HEK293 (cell line): ENCODE measurements at regions not wholly inside any gene's neighbourhood (a gene's known extent, or its start where the extent isn't known, plus 50 kb on each side); places are given as distances from the start of the nearest gene placed in this dataset.
A peak's percentile ranks its signal among the peaks of the same experiment; 100 is the strongest.

Source experiments
- CTCF ChIA-PET: fragments of 350-600 bp; formaldehyde crosslinking; extraction: SDS; loops from one replicate; lab custom pipeline; 2021; ENCODE audit warnings: antibody characterized with exemption; lab: Yijun Ruan, JAX
- POLR2A ChIA-PET: fragments of 300-600 bp; formaldehyde crosslinking; extraction: SDS; loops from one replicate; lab custom pipeline; 2020; ENCODE audit warnings: antibody characterized with exemption, inconsistent platforms; lab: Yijun Ruan, JAX
- H3K27ac ChIP-seq: fragments of 200-500 bp; sonication (Bioruptor generic); 2 replicates; pipeline ENCODE4 v1.5.1; 2014; ENCODE audit warnings: low read depth, low read length, control low read depth, inconsistent platforms; ENCODE audit errors: extremely low read depth
- H3K36me3 ChIP-seq, 2 experiments: fragments of 200-500 bp in 1 of 2; sonication (Bioruptor generic) in 1 of 2; 1 replicate in 1 of 2; 2 replicates in 1 of 2; pipeline ENCODE4 v1.5.1; 2014 to 2017; ENCODE audit warnings: inconsistent platforms in 2 of 2, low read length in 2 of 2; ENCODE audit not compliant: control insufficient read depth in 2 of 2, insufficient read depth in 1 of 2
- H3K4me1 ChIP-seq: fragments of 200-500 bp; sonication (Bioruptor generic); 2 replicates; pipeline ENCODE4 v1.5.1; 2014; ENCODE audit warnings: mild to moderate bottlenecking, low read length, inconsistent platforms; ENCODE audit not compliant: control insufficient read depth, insufficient read depth
- H3K4me3 ChIP-seq: 2 replicates; pipeline ENCODE4 v1.5.1; 2011; ENCODE audit warnings: low read depth, mild to moderate bottlenecking, control low read depth, low read length, moderate library complexity
- H3K9me3 ChIP-seq: fragments of 200-500 bp; sonication (Bioruptor generic); 2 replicates; pipeline ENCODE4 v1.5.1; 2014; ENCODE audit warnings: low read depth, low read length, inconsistent platforms; ENCODE audit not compliant: control insufficient read depth, insufficient read depth
- BCL11B ChIP-seq: fragments of 450-650 bp; formaldehyde crosslinking; IDR thresholded peaks from 2 replicates; pipeline ENCODE4 v1.5.1; 2016; ENCODE audit warnings: low read depth, missing biosample characterization, missing genetic modification characterization
- FEZF1 ChIP-seq: fragments of 450-650 bp; formaldehyde crosslinking; IDR thresholded peaks from 2 replicates; pipeline ENCODE4 v1.5.1; 2016; ENCODE audit warnings: missing biosample characterization, missing genetic modification characterization
- RBAK ChIP-seq: fragments of 450-650 bp; formaldehyde crosslinking; IDR thresholded peaks from 2 replicates; pipeline ENCODE4 v1.5.1; 2016; ENCODE audit warnings: missing biosample characterization, missing genetic modification characterization
- SCRT1 ChIP-seq: fragments of 450-650 bp; formaldehyde crosslinking; IDR thresholded peaks from 2 replicates; pipeline ENCODE4 v1.5.1; 2016; ENCODE audit warnings: missing biosample characterization, missing genetic modification characterization, borderline replicate concordance
- SCRT2 ChIP-seq: fragments of 450-650 bp; formaldehyde crosslinking; IDR thresholded peaks from 2 replicates; pipeline ENCODE4 v1.5.1; 2016; ENCODE audit warnings: missing biosample characterization, missing genetic modification characterization
- ZNF16 ChIP-seq: fragments of 450-650 bp; formaldehyde crosslinking; IDR thresholded peaks from 2 replicates; pipeline ENCODE4 v1.5.1; 2016; ENCODE audit warnings: low read depth, missing biosample characterization, missing genetic modification characterization
- ZNF221 ChIP-seq: fragments of 450-650 bp; formaldehyde crosslinking; IDR thresholded peaks from 2 replicates; pipeline ENCODE4 v1.5.1; 2017; ENCODE audit warnings: missing biosample characterization, missing genetic modification characterization, borderline replicate concordance
- ZNF23 ChIP-seq: fragments of 450-650 bp; formaldehyde crosslinking; IDR thresholded peaks from 2 replicates; pipeline ENCODE4 v1.5.1; 2016; ENCODE audit warnings: missing biosample characterization, missing genetic modification characterization, borderline replicate concordance
- ZNF514 ChIP-seq: fragments of 450-650 bp; formaldehyde crosslinking; IDR thresholded peaks from 2 replicates; pipeline ENCODE4 v1.5.1; 2016; ENCODE audit warnings: missing biosample characterization, missing genetic modification characterization
- ZNF600 ChIP-seq: fragments of 450-650 bp; formaldehyde crosslinking; IDR thresholded peaks from 2 replicates; pipeline ENCODE4 v1.5.1; 2016; ENCODE audit warnings: missing biosample characterization, missing genetic modification characterization
- ZNF664 ChIP-seq: fragments of 450-650 bp; formaldehyde crosslinking; IDR thresholded peaks from 2 replicates; pipeline ENCODE4 v1.5.1; 2016; ENCODE audit warnings: missing biosample characterization, missing genetic modification characterization
- ZNF76 ChIP-seq: fragments of 450-650 bp; formaldehyde crosslinking; IDR thresholded peaks from 2 replicates; pipeline ENCODE4; 2016; ENCODE audit warnings: low read depth, missing biosample characterization, missing genetic modification characterization, borderline replicate concordance
- ZNF776 ChIP-seq: fragments of 450-650 bp; formaldehyde crosslinking; IDR thresholded peaks from 2 replicates; pipeline ENCODE4 v1.5.0; 2017; ENCODE audit warnings: missing biosample characterization, missing genetic modification characterization, borderline replicate concordance
- ZNF777 ChIP-seq: fragments of 450-650 bp; formaldehyde crosslinking; IDR thresholded peaks from 2 replicates; pipeline ENCODE4 v1.5.1; 2017; ENCODE audit warnings: missing biosample characterization, missing genetic modification characterization, borderline replicate concordance
- TF ChIP-seq, protein P1 (sequence below): fragments of 450-650 bp; formaldehyde crosslinking; IDR thresholded peaks from 2 replicates; pipeline ENCODE4 v1.5.1; 2016; ENCODE audit warnings: missing biosample characterization, missing genetic modification characterization
- TF ChIP-seq, protein P2 (sequence below): fragments of 450-650 bp; formaldehyde crosslinking; IDR thresholded peaks from 2 replicates; pipeline ENCODE4 v1.5.1; 2016; ENCODE audit warnings: missing biosample characterization, missing genetic modification characterization
- TF ChIP-seq, protein P3 (sequence below): fragments of 450-650 bp; formaldehyde crosslinking; IDR thresholded peaks from 2 replicates; pipeline ENCODE4 v1.5.1; 2016; ENCODE audit warnings: missing biosample characterization, missing genetic modification characterization
- TF ChIP-seq, protein P4 (sequence below): fragments of 450-650 bp; formaldehyde crosslinking; IDR thresholded peaks from 2 replicates; pipeline ENCODE4 v1.5.1; 2017; ENCODE audit warnings: missing biosample characterization, missing genetic modification characterization
- TF ChIP-seq, protein P5 (sequence below): fragments of 450-650 bp; formaldehyde crosslinking; IDR thresholded peaks from 2 replicates; pipeline ENCODE4 v1.5.1; 2016; ENCODE audit warnings: missing biosample characterization, missing genetic modification characterization

DNA sequence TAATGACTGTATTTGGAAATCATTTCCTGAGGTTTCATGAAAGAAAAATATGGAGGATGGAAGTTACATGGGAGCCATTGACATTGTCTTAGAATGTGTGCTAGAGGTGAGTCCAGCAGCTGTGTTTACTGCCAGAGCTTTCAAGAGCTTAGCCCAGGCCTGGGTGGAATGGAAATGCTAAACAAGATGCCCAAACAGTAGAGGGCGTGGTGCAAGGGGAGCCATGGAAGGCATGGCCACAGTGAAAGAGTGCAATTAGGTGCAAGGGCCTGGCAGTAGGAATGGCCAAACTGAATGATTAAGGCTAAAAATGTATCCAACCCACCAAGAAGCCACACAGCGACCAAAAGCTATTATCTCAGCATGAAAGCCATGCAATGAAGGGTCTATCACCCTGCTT lies 257.7 kb upstream of the NR2F2 start (continued):
- TF ChIP-seq RBAK (no peak), FEZF1 (tag by site-specific recombination) (no peak), ZNF600 (no peak)
- TF ChIP-seq, protein P1, sequence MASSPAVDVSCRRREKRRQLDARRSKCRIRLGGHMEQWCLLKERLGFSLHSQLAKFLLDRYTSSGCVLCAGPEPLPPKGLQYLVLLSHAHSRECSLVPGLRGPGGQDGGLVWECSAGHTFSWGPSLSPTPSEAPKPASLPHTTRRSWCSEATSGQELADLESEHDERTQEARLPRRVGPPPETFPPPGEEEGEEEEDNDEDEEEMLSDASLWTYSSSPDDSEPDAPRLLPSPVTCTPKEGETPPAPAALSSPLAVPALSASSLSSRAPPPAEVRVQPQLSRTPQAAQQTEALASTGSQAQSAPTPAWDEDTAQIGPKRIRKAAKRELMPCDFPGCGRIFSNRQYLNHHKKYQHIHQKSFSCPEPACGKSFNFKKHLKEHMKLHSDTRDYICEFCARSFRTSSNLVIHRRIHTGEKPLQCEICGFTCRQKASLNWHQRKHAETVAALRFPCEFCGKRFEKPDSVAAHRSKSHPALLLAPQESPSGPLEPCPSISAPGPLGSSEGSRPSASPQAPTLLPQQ (tag by site-specific recombination) = no peak

DNA sequence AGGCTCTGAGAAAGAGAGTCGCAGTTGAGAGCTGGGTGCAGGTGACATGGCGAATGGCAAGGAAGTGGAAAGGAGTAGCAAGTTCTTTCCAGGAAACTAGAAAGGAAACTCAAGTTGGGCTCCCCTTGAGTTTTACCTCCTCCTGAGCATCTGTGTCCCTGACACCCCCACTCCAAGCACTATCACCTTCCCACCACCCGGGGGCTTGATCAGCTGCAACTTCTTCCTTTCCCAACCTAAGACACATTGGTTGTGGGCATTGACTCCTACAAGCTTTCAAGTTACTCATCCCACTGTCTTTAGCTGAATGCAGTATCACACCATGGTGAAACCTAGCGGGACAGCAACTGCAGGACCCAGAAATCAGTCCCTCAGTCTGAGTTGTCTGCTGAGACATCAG lies 256.6 kb upstream of the NR2F2 start:
- no peak overlapping the region for H3K27ac ChIP-seq
- TF ChIP-seq ZNF16 (no peak), ZNF777 (no peak), ZNF221 (tag by site-specific recombination) (no peak), ZNF514 (tag by site-specific recombination) (no peak), BCL11B (no peak), ZNF23 (no peak), ZNF76 (tag by site-specific recombination) (no peak), ZNF664 (tag by site-specific recombination) (no peak), ZNF776 (tag by site-specific recombination) (no peak)
- TF ChIP-seq, protein P2, sequence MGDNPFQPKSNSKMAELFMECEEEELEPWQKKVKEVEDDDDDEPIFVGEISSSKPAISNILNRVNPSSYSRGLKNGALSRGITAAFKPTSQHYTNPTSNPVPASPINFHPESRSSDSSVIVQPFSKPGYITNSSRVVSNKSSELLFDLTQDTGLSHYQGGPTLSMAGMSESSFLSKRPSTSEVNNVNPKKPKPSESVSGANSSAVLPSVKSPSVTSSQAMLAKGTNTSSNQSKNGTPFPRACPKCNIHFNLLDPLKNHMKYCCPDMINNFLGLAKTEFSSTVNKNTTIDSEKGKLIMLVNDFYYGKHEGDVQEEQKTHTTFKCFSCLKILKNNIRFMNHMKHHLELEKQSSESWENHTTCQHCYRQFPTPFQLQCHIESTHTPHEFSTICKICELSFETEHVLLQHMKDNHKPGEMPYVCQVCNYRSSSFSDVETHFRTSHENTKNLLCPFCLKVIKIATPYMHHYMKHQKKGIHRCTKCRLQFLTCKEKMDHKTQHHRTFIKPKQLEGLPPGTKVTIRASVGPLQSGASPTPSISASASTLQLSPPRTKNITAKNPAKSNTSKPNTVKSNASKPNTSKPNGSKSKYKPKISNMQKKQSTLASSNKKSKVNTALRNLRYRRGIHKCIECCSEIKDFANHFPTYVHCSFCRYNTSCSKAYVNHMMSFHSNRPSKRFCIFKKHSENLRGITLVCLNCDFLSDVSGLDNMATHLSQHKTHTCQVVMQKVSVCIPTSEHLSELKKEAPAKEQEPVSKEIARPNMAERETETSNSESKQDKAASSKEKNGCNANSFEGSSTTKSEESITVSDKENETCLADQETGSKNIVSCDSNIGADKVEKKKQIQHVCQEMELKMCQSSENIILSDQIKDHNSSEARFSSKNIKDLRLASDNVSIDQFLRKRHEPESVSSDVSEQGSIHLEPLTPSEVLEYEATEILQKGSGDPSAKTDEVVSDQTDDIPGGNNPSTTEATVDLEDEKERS = no peak
- TF ChIP-seq, protein P3, sequence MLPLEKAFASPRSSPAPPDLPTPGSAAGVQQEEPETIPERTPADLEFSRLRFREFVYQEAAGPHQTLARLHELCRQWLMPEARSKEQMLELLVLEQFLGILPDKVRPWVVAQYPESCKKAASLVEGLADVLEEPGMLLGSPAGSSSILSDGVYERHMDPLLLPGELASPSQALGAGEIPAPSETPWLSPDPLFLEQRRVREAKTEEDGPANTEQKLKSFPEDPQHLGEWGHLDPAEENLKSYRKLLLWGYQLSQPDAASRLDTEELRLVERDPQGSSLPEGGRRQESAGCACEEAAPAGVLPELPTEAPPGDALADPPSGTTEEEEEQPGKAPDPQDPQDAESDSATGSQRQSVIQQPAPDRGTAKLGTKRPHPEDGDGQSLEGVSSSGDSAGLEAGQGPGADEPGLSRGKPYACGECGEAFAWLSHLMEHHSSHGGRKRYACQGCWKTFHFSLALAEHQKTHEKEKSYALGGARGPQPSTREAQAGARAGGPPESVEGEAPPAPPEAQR (tag by site-specific recombination) = no peak
- TF ChIP-seq, protein P4, sequence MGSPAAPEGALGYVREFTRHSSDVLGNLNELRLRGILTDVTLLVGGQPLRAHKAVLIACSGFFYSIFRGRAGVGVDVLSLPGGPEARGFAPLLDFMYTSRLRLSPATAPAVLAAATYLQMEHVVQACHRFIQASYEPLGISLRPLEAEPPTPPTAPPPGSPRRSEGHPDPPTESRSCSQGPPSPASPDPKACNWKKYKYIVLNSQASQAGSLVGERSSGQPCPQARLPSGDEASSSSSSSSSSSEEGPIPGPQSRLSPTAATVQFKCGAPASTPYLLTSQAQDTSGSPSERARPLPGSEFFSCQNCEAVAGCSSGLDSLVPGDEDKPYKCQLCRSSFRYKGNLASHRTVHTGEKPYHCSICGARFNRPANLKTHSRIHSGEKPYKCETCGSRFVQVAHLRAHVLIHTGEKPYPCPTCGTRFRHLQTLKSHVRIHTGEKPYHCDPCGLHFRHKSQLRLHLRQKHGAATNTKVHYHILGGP = no peak
- ChIA-PET POLR2A (no interaction called here), CTCF (interaction anchor here (0.6 to 1.1 kb wide), 4 partner anchors 11 to 1100 kb away, joined by 3 to 5 read pairs (median 3); no protein-coding TSS in a partner anchor)
- H3K4me1 ChIP-seq = no peaks in the 10 kb centered on the region
- no peak overlapping the region for H3K4me3 ChIP-seq
- H3K9me3 ChIP-seq = no peaks in the 10 kb centered on the region
- no peaks in the 10 kb centered on the region for H3K36me3 ChIP-seq

DNA sequence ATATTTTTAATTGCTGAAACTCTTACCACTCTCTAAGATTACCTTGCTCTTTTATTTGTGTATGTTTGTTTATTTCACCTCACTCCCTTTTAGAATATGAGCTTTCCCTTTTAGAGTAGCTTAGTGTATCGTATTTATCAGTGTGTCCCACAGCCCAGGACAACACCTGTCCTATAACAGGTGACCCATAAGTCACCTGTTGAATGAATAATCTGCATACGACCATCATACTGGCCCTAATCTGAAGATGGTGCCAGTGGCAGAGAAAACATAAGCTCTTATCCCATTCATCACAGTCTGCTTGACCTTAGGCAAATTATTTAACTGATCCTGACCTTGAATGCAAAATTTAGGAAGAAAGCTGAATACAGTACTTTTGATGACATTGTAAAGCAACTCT lies 254.6 kb upstream of the NR2F2 start:
- no peak overlapping the region for H3K4me3 ChIP-seq
- no peaks in the 10 kb centered on the region for H3K4me1 ChIP-seq
- H3K9me3 ChIP-seq = no peaks in the 10 kb centered on the region
- TF ChIP-seq, protein P5, sequence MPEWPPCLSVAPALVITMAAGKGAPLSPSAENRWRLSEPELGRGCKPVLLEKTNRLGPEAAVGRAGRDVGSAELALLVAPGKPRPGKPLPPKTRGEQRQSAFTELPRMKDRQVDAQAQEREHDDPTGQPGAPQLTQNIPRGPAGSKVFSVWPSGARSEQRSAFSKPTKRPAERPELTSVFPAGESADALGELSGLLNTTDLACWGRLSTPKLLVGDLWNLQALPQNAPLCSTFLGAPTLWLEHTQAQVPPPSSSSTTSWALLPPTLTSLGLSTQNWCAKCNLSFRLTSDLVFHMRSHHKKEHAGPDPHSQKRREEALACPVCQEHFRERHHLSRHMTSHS (tag by site-specific recombination) = no peak
- peak; percentile 65; the same call in 1 of the 2 replicates for TF ChIP-seq SCRT1
- TF ChIP-seq SCRT2 (tag by site-specific recombination) = peak; percentile 74
- CTCF ChIA-PET = no interaction called here
- no peaks in the 10 kb centered on the region for H3K36me3 ChIP-seq
- POLR2A ChIA-PET = no interaction called here
- no peak overlapping the region for H3K27ac ChIP-seq
